NT2/D1 (cell line): ENCODE measurements at regions not wholly inside any gene's neighbourhood (a gene's known extent, or its start where the extent isn't known, plus 50 kb on each side); places are given as distances from the start of the nearest gene placed in this dataset.

Experiments used
- DNase-seq: peaks from one replicate; pipeline ENCODE4 v3.0.0-alpha.2; 2011; ENCODE audit warnings: low read depth, low spot score
- H3K27me3 ChIP-seq: 2 replicates; pipeline ENCODE4 v1.6.0; 2011; ENCODE audit warnings: mild to moderate bottlenecking; ENCODE audit not compliant: insufficient read length, insufficient read depth
- H3K36me3 ChIP-seq: 2 replicates; pipeline ENCODE4 v1.6.1; 2011; ENCODE audit warnings: mild to moderate bottlenecking, low read length, mixed read lengths; ENCODE audit not compliant: insufficient read depth, insufficient read length
- H3K4me1 ChIP-seq: 2 replicates; pipeline ENCODE4 v1.5.1; 2011; ENCODE audit not compliant: insufficient read depth, insufficient read length
- H3K4me3 ChIP-seq: 2 replicates; pipeline ENCODE4 v1.5.1; 2011; ENCODE audit warnings: low read depth; ENCODE audit not compliant: insufficient read length
- H3K9ac ChIP-seq: 2 replicates; pipeline ENCODE4 v1.6.0; 2011; ENCODE audit warnings: low read depth; ENCODE audit not compliant: insufficient read length
- H3K9me3 ChIP-seq: 2 replicates; pipeline ENCODE4 v1.5.1; 2011; ENCODE audit warnings: mild to moderate bottlenecking, low read length; ENCODE audit not compliant: insufficient read depth
- SUZ12 ChIP-seq: IDR thresholded peaks from 2 replicates; pipeline ENCODE4 v1.6.1; 2011; ENCODE audit not compliant: insufficient read length, insufficient read depth; ENCODE audit errors: extremely low read depth
- YY1 ChIP-seq: IDR thresholded peaks from 2 replicates; pipeline ENCODE4 v1.6.1; 2011; ENCODE audit not compliant: insufficient read length, insufficient read depth
- ZNF274 ChIP-seq: IDR thresholded peaks from 2 replicates; pipeline ENCODE4 v1.6.1; 2011; ENCODE audit warnings: mild to moderate bottlenecking, low read depth, low read length

- no peak overlapping the region for H3K9ac ChIP-seq
- no peaks in the 10 kb centered on the region; the same call in 1 of the 2 replicates for H3K9me3 ChIP-seq
- no peaks in the 10 kb centered on the region for H3K4me1 ChIP-seq
- no peak overlapping the region for H3K4me3 ChIP-seq
- no peaks in the 10 kb centered on the region for H3K27me3 ChIP-seq
- no peaks in the 10 kb centered on the region for H3K36me3 ChIP-seq
- DNase-seq, result no peak
- no peak for TF ChIP-seq YY1
- no peak for TF ChIP-seq SUZ12
- no peak for TF ChIP-seq ZNF274
Measured at GRCh38 chr1:239742416-239743109, 349.1 kb upstream of the FMN2 start.

GRCh38 chr1:239744851-239745250, 346.8 kb upstream of the FMN2 start:
- DNase-seq, result no peak
- no peak overlapping the region for H3K9ac ChIP-seq
- no peaks in the 10 kb centered on the region; the same call in 1 of the 2 replicates for H3K9me3 ChIP-seq

GRCh38 chr1:239755107-239755912, 336.4 kb upstream of the FMN2 start:
- H3K9me3 ChIP-seq, result no peaks in the 10 kb centered on the region
- H3K4me1 ChIP-seq, result no peaks in the 10 kb centered on the region
- no peaks in the 10 kb centered on the region for H3K27me3 ChIP-seq
- no peaks in the 10 kb centered on the region for H3K36me3 ChIP-seq
- DNase-seq, result no peak
- H3K4me3 ChIP-seq, result no peak overlapping the region
- no peak for TF ChIP-seq SUZ12
- no peak for TF ChIP-seq ZNF274
- TF ChIP-seq YY1, result no peak
- H3K9ac ChIP-seq, result no peak overlapping the region

More at GRCh38 chr1:239744851-239745250, 346.8 kb upstream of the FMN2 start:
- Histone ChIP-seq H3K27me3 (no peaks in the 10 kb centered on the region), H3K36me3 (no peaks in the 10 kb centered on the region), H3K4me1 (no peaks in the 10 kb centered on the region), H3K4me3 (no peak overlapping the region)
- no peak for TF ChIP-seq YY1
- TF ChIP-seq ZNF274, result no peak
- no peak for TF ChIP-seq SUZ12

GRCh38 chr1:239757716-239758115, 334.0 kb upstream of the FMN2 start:
- H3K9ac ChIP-seq, result no peak overlapping the region
- H3K9me3 ChIP-seq, result no peaks in the 10 kb centered on the region
- no peak for TF ChIP-seq ZNF274
- H3K27me3 ChIP-seq, result no peaks in the 10 kb centered on the region
- no peak for DNase-seq
- no peak overlapping the region for H3K4me3 ChIP-seq
- no peaks in the 10 kb centered on the region for H3K4me1 ChIP-seq
- H3K36me3 ChIP-seq, result no peaks in the 10 kb centered on the region

GRCh38 chr1:239758756-239759155, 332.9 kb upstream of the FMN2 start:
- no peak overlapping the region for H3K4me3 ChIP-seq
- no peaks in the 10 kb centered on the region for H3K36me3 ChIP-seq
- H3K27me3 ChIP-seq, result no peaks in the 10 kb centered on the region
- no peaks in the 10 kb centered on the region for H3K4me1 ChIP-seq
- H3K9me3 ChIP-seq, result no peaks in the 10 kb centered on the region
- no peak for TF ChIP-seq ZNF274
- no peak for TF ChIP-seq YY1
- no peak for TF ChIP-seq SUZ12
- DNase-seq, result no peak
- H3K9ac ChIP-seq, result no peak overlapping the region

GRCh38 chr1:239761509-239761908, 330.2 kb upstream of the FMN2 start:
- Histone ChIP-seq H3K27me3 (no peaks in the 10 kb centered on the region), H3K36me3 (no peaks in the 10 kb centered on the region), H3K4me3 (no peak overlapping the region), H3K4me1 (no peaks in the 10 kb centered on the region), H3K9me3 (no peaks in the 10 kb centered on the region), H3K9ac (no peak overlapping the region)
- no peak for DNase-seq
- TF ChIP-seq SUZ12 (no peak), ZNF274 (no peak), YY1 (no peak)

- DNase-seq, result no peak
- Histone ChIP-seq H3K27me3 (no peaks in the 10 kb centered on the region), H3K9ac (no peak overlapping the region), H3K4me3 (no peak overlapping the region), H3K36me3 (no peaks in the 10 kb centered on the region), H3K4me1 (no peaks in the 10 kb centered on the region), H3K9me3 (no peaks in the 10 kb centered on the region)
- TF ChIP-seq SUZ12 (no peak), ZNF274 (no peak), YY1 (no peak)
Measured at GRCh38 chr1:239763850-239764249, 327.8 kb upstream of the FMN2 start.
